GM23338 (cell line): ENCODE measurements at regions not wholly inside any gene's neighbourhood (a gene's known extent, or its start where the extent isn't known, plus 50 kb on each side); places are given as distances from the start of the nearest gene placed in this dataset.

ENCODE experiments used
- ATAC-seq: fragments of 200-7000 bp; cut with Tn5 transposase; 3 replicates; pipeline ENCODE4 v1.9.1; 2020
- DNase-seq: peaks from one replicate; pipeline ENCODE4 v3.0.0-alpha.2; 2015; ENCODE audit warnings: low spot score
- H2AFZ ChIP-seq: fragments of 200-600 bp; sonication (generic); 2 replicates; pipeline ENCODE4 v1.8.0; 2016; ENCODE audit warnings: antibody characterized with exemption, mild to moderate bottlenecking, moderate library complexity
- H3F3A ChIP-seq: fragments of 200-600 bp; sonication (generic); replicated peaks from 2 replicates; pipeline ENCODE4 v1.8.0; 2017; ENCODE audit warnings: antibody characterized with exemption, mixed run types, low read depth
- H3K27ac ChIP-seq: fragments of 200-600 bp; sonication (generic); 2 replicates; pipeline ENCODE4 v1.6.1; 2016; ENCODE audit warnings: low read depth
- H3K27me3 ChIP-seq: fragments of 200-600 bp; sonication (generic); 2 replicates; pipeline ENCODE4 v1.8.0; 2016; ENCODE audit warnings: mild to moderate bottlenecking, mixed run types, moderate library complexity; ENCODE audit not compliant: insufficient read depth
- H3K36me3 ChIP-seq: fragments of 200-600 bp; sonication (generic); 2 replicates; pipeline ENCODE4 v1.8.0; 2016; ENCODE audit warnings: mild to moderate bottlenecking; ENCODE audit not compliant: insufficient read depth
- H3K4me1 ChIP-seq: fragments of 200-600 bp; sonication (generic); 2 replicates; pipeline ENCODE4 v1.8.0; 2016; ENCODE audit warnings: mild to moderate bottlenecking, moderate library complexity; ENCODE audit not compliant: insufficient read depth
- H3K4me2 ChIP-seq: fragments of 200-600 bp; sonication (generic); 2 replicates; pipeline ENCODE4 v1.7.1; 2017; ENCODE audit warnings: mixed run types
- H3K4me3 ChIP-seq: fragments of 200-600 bp; sonication (generic); 2 replicates; pipeline ENCODE4 v1.6.1; 2016; ENCODE audit warnings: mixed run types
- H3K79me2 ChIP-seq: fragments of 200-600 bp; sonication (generic); replicated peaks from 2 replicates; pipeline ENCODE4 v1.8.0; 2017; ENCODE audit warnings: mild to moderate bottlenecking; ENCODE audit not compliant: insufficient read depth
- H3K9me2 ChIP-seq: fragments of 200-600 bp; sonication (generic); 2 replicates; pipeline ENCODE4 v1.8.0; 2017; ENCODE audit not compliant: insufficient read depth
- H4K20me1 ChIP-seq: fragments of 200-600 bp; sonication (generic); replicated peaks from 2 replicates; pipeline ENCODE4 v1.8.0; 2017; ENCODE audit warnings: mild to moderate bottlenecking; ENCODE audit not compliant: insufficient read depth
- H3K27ac Mint-ChIP-seq: 2 replicates; pipeline ENCODE4 v1.8.0; 2020; ENCODE audit warnings: inconsistent platforms, mild to moderate bottlenecking, moderate library complexity, mixed read lengths
- H3K27me3 Mint-ChIP-seq: 3 replicates; pipeline ENCODE4 v1.8.0; 2022; ENCODE audit warnings: low read depth, mild to moderate bottlenecking, moderate library complexity, mixed read lengths, inconsistent platforms; ENCODE audit not compliant: insufficient read depth, poor library complexity
- H3K36me3 Mint-ChIP-seq: 3 replicates; pipeline ENCODE4 v1.8.0; 2021; ENCODE audit warnings: low read depth, mild to moderate bottlenecking, inconsistent platforms, moderate library complexity, mixed read lengths
- H3K4me1 Mint-ChIP-seq: 3 replicates; pipeline ENCODE4 v1.8.0; 2020; ENCODE audit warnings: mild to moderate bottlenecking, inconsistent platforms, mixed read lengths
- H3K4me3 Mint-ChIP-seq: 3 replicates; pipeline ENCODE4 v1.8.0; 2021; ENCODE audit warnings: moderate library complexity, mild to moderate bottlenecking, inconsistent platforms, mixed read lengths
- H3K9me3 Mint-ChIP-seq: 3 replicates; pipeline ENCODE4 v1.8.0; 2020; ENCODE audit warnings: moderate library complexity, mild to moderate bottlenecking, inconsistent platforms, mixed read lengths
- CREB1 ChIP-seq: fragments of 250-450 bp; sonication (Bioruptor Pico); IDR thresholded peaks from 2 replicates; pipeline ENCODE4 v1.5.0; 2020; ENCODE audit warnings: low read depth, mild to moderate bottlenecking, moderate library complexity
- EZH2 ChIP-seq: fragments of 200-600 bp; sonication (generic); IDR thresholded peaks from one replicate; pipeline ENCODE4 v1.8.0; 2017; ENCODE audit warnings: antibody characterized with exemption, mild to moderate bottlenecking, low read depth; ENCODE audit not compliant: unreplicated experiment
- JUNB ChIP-seq: IDR thresholded peaks from one replicate; pipeline ENCODE4 v1.6.1; 2016; ENCODE audit warnings: antibody characterized with exemption; ENCODE audit not compliant: unreplicated experiment
- NANOG ChIP-seq: IDR thresholded peaks from 2 replicates; pipeline ENCODE4 v1.6.1; 2016; ENCODE audit warnings: antibody characterized with exemption, borderline replicate concordance
- POLR2AphosphoS5 ChIP-seq: IDR thresholded peaks from 2 replicates; pipeline ENCODE4 v1.6.1; 2016; ENCODE audit warnings: antibody characterized with exemption, low read depth
- ZNF114 ChIP-seq: fragments of 250-450 bp; sonication (Bioruptor Pico); IDR thresholded peaks from 2 replicates; pipeline ENCODE4 v1.5.0; 2020; ENCODE audit warnings: mild to moderate bottlenecking, moderate library complexity
- ZNF331 ChIP-seq: fragments of 250-450 bp; sonication (Bioruptor Pico); IDR thresholded peaks from 2 replicates; pipeline ENCODE4 v1.5.0; 2020; ENCODE audit warnings: low read depth, mild to moderate bottlenecking, moderate library complexity
- TF ChIP-seq, protein P1 (sequence below), 2 experiments: fragments of 200-600 bp in 1 of 2; sonication (generic) in 1 of 2; conservative IDR thresholded peaks; 2 replicates each; pipeline versions ENCODE4 v1.5.1 to v1.6.1; 2016 to 2017; ENCODE audit warnings: antibody characterized with exemption in 2 of 2, low read depth in 2 of 2, mild to moderate bottlenecking in 2 of 2, moderate library complexity in 1 of 2
- TF ChIP-seq, protein P2 (sequence below): IDR thresholded peaks from one replicate; pipeline ENCODE4 v1.6.1; 2018; ENCODE audit warnings: antibody characterized with exemption; ENCODE audit not compliant: unreplicated experiment
- TF ChIP-seq, protein P3 (sequence below): fragments of 250-450 bp; sonication (Bioruptor Pico); IDR thresholded peaks from 2 replicates; pipeline ENCODE4 v1.5.0; 2020; ENCODE audit warnings: mild to moderate bottlenecking, moderate library complexity

DNA sequence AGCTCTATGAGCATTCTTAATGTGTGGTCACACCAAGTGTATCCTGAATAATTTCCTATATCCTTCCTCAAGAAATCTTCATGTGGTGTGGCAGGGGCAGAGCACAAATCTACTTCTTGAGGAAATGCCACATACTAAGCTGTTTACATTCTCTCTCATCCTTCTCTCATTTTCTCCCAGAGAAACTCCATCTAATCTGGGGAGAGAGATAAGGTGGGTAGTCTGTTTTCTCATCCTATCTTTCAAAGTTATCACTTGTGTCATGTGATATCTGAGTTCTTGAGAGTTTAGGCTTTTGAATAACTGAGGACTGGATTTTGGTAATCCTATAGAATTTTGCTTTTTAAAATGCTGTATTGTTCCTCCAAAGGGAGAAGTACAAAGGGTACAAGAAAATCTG is 141.9 kb upstream of the LRRC7 start:
- Histone ChIP-seq H3F3A (no peaks in the 10 kb centered on the region), H3K4me1 (no peaks in the 10 kb centered on the region), H3K27me3 (no peaks in the 10 kb centered on the region), H4K20me1 (no peaks in the 10 kb centered on the region), H2AFZ (no peak overlapping the region), H3K4me3 (no peak overlapping the region), H3K27ac (no peak overlapping the region), H3K36me3 (no peaks in the 10 kb centered on the region), H3K9me2 (no peaks in the 10 kb centered on the region), H3K4me2 (no peak overlapping the region), H3K79me2 (no peaks in the 10 kb centered on the region)
- Mint-ChIP-seq H3K4me1 (no peaks in the 10 kb centered on the region), H3K9me3 (no peaks in the 10 kb centered on the region), H3K27me3 (no peaks in the 10 kb centered on the region), H3K36me3 (no peaks in the 10 kb centered on the region), H3K4me3 (no peak overlapping the region), H3K27ac (no peak overlapping the region)
- ATAC-seq (no peak), DNase-seq (no peak)
- TF ChIP-seq EZH2 (no peak), ZNF331 (CRISPR knock-in tag) (no peak), JUNB (no peak), NANOG (no peak), ZNF114 (no peak), CREB1 (no peak), POLR2AphosphoS5 (no peak)
- TF ChIP-seq, protein P1, sequence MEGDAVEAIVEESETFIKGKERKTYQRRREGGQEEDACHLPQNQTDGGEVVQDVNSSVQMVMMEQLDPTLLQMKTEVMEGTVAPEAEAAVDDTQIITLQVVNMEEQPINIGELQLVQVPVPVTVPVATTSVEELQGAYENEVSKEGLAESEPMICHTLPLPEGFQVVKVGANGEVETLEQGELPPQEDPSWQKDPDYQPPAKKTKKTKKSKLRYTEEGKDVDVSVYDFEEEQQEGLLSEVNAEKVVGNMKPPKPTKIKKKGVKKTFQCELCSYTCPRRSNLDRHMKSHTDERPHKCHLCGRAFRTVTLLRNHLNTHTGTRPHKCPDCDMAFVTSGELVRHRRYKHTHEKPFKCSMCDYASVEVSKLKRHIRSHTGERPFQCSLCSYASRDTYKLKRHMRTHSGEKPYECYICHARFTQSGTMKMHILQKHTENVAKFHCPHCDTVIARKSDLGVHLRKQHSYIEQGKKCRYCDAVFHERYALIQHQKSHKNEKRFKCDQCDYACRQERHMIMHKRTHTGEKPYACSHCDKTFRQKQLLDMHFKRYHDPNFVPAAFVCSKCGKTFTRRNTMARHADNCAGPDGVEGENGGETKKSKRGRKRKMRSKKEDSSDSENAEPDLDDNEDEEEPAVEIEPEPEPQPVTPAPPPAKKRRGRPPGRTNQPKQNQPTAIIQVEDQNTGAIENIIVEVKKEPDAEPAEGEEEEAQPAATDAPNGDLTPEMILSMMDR (conservative IDR thresholded peaks at IDR 0.05; ENCODE audit: low read depth in 2 of 2) = no peak
- TF ChIP-seq, protein P2, sequence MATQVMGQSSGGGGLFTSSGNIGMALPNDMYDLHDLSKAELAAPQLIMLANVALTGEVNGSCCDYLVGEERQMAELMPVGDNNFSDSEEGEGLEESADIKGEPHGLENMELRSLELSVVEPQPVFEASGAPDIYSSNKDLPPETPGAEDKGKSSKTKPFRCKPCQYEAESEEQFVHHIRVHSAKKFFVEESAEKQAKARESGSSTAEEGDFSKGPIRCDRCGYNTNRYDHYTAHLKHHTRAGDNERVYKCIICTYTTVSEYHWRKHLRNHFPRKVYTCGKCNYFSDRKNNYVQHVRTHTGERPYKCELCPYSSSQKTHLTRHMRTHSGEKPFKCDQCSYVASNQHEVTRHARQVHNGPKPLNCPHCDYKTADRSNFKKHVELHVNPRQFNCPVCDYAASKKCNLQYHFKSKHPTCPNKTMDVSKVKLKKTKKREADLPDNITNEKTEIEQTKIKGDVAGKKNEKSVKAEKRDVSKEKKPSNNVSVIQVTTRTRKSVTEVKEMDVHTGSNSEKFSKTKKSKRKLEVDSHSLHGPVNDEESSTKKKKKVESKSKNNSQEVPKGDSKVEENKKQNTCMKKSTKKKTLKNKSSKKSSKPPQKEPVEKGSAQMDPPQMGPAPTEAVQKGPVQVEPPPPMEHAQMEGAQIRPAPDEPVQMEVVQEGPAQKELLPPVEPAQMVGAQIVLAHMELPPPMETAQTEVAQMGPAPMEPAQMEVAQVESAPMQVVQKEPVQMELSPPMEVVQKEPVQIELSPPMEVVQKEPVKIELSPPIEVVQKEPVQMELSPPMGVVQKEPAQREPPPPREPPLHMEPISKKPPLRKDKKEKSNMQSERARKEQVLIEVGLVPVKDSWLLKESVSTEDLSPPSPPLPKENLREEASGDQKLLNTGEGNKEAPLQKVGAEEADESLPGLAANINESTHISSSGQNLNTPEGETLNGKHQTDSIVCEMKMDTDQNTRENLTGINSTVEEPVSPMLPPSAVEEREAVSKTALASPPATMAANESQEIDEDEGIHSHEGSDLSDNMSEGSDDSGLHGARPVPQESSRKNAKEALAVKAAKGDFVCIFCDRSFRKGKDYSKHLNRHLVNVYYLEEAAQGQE = no peak
- TF ChIP-seq, protein P3, sequence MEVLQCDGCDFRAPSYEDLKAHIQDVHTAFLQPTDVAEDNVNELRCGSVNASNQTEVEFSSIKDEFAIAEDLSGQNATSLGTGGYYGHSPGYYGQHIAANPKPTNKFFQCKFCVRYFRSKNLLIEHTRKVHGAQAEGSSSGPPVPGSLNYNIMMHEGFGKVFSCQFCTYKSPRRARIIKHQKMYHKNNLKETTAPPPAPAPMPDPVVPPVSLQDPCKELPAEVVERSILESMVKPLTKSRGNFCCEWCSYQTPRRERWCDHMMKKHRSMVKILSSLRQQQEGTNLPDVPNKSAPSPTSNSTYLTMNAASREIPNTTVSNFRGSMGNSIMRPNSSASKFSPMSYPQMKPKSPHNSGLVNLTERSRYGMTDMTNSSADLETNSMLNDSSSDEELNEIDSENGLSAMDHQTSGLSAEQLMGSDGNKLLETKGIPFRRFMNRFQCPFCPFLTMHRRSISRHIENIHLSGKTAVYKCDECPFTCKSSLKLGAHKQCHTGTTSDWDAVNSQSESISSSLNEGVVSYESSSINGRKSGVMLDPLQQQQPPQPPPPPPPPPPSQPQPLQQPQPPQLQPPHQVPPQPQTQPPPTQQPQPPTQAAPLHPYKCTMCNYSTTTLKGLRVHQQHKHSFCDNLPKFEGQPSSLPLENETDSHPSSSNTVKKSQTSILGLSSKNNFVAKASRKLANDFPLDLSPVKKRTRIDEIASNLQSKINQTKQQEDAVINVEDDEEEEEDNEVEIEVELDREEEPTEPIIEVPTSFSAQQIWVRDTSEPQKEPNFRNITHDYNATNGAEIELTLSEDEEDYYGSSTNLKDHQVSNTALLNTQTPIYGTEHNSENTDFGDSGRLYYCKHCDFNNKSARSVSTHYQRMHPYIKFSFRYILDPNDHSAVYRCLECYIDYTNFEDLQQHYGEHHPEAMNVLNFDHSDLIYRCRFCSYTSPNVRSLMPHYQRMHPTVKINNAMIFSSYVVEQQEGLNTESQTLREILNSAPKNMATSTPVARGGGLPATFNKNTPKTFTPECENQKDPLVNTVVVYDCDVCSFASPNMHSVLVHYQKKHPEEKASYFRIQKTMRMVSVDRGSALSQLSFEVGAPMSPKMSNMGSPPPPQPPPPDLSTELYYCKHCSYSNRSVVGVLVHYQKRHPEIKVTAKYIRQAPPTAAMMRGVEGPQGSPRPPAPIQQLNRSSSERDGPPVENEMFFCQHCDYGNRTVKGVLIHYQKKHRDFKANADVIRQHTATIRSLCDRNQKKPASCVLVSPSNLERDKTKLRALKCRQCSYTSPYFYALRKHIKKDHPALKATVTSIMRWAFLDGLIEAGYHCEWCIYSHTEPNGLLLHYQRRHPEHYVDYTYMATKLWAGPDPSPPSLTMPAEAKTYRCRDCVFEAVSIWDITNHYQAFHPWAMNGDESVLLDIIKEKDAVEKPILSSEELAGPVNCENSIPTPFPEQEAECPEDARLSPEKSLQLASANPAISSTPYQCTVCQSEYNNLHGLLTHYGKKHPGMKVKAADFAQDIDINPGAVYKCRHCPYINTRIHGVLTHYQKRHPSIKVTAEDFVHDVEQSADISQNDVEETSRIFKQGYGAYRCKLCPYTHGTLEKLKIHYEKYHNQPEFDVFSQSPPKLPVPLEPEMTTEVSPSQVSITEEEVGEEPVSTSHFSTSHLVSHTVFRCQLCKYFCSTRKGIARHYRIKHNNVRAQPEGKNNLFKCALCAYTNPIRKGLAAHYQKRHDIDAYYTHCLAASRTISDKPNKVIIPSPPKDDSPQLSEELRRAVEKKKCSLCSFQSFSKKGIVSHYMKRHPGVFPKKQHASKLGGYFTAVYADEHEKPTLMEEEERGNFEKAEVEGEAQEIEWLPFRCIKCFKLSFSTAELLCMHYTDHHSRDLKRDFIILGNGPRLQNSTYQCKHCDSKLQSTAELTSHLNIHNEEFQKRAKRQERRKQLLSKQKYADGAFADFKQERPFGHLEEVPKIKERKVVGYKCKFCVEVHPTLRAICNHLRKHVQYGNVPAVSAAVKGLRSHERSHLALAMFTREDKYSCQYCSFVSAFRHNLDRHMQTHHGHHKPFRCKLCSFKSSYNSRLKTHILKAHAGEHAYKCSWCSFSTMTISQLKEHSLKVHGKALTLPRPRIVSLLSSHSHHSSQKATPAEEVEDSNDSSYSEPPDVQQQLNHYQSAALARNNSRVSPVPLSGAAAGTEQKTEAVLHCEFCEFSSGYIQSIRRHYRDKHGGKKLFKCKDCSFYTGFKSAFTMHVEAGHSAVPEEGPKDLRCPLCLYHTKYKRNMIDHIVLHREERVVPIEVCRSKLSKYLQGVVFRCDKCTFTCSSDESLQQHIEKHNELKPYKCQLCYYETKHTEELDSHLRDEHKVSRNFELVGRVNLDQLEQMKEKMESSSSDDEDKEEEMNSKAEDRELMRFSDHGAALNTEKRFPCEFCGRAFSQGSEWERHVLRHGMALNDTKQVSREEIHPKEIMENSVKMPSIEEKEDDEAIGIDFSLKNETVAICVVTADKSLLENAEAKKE = no peak
